ENCODE measurements at regions not wholly inside any gene's neighbourhood (a gene's known extent, or its start where the extent isn't known, plus 50 kb on each side); places are given as distances from the start of the nearest gene placed in this dataset.

DNA sequence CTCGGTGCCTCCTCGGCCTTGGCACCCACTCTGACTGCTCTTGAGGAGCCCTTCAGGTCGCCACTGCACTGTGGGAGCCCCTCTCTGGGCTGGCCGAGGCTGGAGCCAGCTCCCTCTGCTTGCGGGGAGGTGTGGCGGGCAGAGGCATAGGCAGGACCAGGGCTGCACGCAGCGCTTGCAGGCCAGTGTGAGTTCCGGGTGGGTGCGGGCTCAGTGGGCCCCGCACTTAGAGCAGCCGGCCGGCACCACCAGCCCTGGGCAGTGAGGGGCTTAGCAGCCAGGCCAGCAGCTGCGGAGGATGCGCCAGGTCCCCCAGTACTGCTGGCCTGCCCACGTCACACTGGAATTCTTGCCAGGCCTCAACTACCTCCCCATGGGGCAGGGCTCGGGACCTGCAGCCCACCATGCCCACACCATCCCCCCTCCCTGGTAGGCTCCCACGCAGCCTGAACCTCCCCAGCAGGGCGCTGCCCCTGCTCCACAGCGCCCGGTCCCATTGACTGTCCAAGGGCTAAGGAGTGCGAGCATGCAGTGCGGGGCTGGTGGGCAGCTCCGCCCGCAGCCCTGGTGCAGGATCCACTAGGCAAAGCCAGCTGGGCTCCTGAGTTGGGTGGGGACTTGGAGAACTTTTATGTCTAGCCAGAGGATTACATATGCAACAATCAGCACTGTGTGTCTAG lies 602.9 kb upstream of the ST8SIA4 start:
- TF ChIP-seq, protein P1, sequence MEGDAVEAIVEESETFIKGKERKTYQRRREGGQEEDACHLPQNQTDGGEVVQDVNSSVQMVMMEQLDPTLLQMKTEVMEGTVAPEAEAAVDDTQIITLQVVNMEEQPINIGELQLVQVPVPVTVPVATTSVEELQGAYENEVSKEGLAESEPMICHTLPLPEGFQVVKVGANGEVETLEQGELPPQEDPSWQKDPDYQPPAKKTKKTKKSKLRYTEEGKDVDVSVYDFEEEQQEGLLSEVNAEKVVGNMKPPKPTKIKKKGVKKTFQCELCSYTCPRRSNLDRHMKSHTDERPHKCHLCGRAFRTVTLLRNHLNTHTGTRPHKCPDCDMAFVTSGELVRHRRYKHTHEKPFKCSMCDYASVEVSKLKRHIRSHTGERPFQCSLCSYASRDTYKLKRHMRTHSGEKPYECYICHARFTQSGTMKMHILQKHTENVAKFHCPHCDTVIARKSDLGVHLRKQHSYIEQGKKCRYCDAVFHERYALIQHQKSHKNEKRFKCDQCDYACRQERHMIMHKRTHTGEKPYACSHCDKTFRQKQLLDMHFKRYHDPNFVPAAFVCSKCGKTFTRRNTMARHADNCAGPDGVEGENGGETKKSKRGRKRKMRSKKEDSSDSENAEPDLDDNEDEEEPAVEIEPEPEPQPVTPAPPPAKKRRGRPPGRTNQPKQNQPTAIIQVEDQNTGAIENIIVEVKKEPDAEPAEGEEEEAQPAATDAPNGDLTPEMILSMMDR (IDR thresholded peaks at IDR 0.05; ENCODE audit: low read depth, low read length), result no peak
- in situ Hi-C loops (cut with HindIII; ENCODE audit: low sequenced_read_pairs), result no loop called here
- no peak for DNase-seq (ENCODE audit: low read depth, low spot score)
- no peak overlapping the region for H3K4me3 ChIP-seq (ENCODE audit: low read depth, low read length)

DNA sequence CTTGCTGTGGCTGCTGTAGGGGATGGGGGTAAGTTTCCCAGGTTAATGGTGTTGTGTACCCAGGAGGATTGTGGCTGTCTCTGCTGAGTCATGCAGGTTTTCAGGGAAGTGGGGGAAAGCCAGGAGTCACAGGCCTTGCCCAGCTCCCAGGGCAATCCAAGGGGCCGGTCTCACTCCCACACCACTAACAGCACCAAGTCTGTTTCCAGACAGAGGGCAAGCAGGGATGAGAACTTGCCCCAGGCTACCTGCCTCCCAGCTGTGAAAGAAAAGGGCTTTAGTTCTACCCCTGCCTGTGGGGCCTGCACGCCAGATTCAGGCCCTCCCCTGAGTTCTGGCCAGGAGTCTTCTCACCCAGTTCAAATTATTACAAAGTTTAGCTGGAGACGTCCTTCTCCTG lies 579.8 kb upstream of the ST8SIA4 start:
- DNase-seq (ENCODE audit: low read depth, low spot score), result no peak
- TF ChIP-seq, protein P1 (IDR thresholded peaks at IDR 0.05; ENCODE audit: low read depth, low read length), result no peak
- in situ Hi-C loops (cut with HindIII; ENCODE audit: low sequenced_read_pairs), result no loop called here
- no peak overlapping the region for H3K4me3 ChIP-seq (ENCODE audit: low read depth, low read length)

- DNase-seq (ENCODE audit: low read depth, low spot score), result peak; percentile 28
- TF ChIP-seq, protein P1 (IDR thresholded peaks at IDR 0.05; ENCODE audit: low read depth, low read length), result no peak
- no peak overlapping the region for H3K4me3 ChIP-seq (ENCODE audit: low read depth, low read length)
- in situ Hi-C loops (cut with HindIII; ENCODE audit: low sequenced_read_pairs), result no loop called here
These were observed 570.4 kb upstream of the ST8SIA4 start for GRCh38 chr5:101473483-101473882.

DNA sequence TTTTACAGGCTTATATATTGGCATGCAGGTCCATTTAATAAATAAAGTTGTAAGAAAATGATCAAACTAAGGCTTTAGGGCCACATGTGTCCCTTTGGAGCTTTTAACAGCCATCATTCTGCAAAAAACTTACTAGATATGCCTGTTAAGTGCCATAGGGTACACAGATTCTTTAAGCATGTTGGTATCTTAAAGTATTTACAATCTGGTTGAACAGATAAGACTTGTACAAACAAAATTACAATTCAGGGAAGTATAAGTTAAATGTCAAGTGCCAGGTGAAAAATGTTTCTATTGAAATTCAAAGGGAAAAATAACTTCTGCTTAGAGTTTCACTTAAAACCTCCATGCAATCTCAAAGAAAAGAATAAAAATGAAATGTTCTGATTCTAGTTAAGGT lies 558.4 kb upstream of the ST8SIA4 start:
- no peak overlapping the region for H3K4me3 ChIP-seq (ENCODE audit: low read depth, low read length)
- no peak for DNase-seq (ENCODE audit: low read depth, low spot score)
- in situ Hi-C loops (cut with HindIII; ENCODE audit: low sequenced_read_pairs), result no loop called here
- TF ChIP-seq, protein P1 (IDR thresholded peaks at IDR 0.05; ENCODE audit: low read depth, low read length), result no peak

DNA sequence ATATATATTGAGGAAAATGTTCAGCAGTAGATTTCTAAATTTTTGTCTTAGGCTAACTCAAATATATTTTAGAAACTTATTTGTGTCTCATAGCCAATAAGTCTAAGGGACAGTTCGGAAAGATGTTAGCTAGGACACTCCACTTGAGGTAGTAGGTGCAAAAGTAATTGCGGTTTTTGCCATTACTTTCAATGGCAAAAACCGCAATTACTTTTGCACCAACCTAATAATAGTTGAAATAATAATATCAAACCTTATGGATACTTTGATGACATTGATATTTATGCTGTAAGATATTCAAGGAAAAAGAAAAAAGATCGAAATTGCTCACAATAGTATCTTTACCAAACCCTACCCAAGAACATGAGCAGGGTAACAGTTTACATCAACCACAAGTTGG lies 555.5 kb upstream of the ST8SIA4 start:
- H3K4me3 ChIP-seq (ENCODE audit: low read depth, low read length), result no peak overlapping the region
- TF ChIP-seq, protein P1 (IDR thresholded peaks at IDR 0.05; ENCODE audit: low read depth, low read length), result no peak
- DNase-seq (ENCODE audit: low read depth, low spot score), result no peak
- in situ Hi-C loops (cut with HindIII; ENCODE audit: low sequenced_read_pairs), result no loop called here

DNA sequence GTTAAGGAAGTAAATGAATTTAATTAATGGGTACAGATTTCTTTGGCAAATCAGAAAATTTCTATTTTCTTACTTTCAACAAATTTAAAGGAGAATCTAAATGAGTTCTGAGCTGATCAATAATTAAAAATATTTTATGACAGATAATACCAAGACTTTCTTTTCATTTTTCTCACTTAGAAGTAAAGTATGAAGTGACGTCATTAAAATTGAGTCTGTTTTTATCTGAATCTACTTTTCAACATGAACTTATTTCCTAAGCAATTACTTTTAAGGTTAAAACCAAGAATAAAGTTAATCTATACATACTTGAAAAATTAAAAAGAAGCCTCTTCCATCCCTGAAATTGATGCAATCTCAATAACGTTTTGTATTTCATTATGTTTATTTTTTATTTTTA lies 552.8 kb upstream of the ST8SIA4 start:
- TF ChIP-seq, protein P1 (IDR thresholded peaks at IDR 0.05; ENCODE audit: low read depth, low read length), result no peak
- no peak overlapping the region for H3K4me3 ChIP-seq (ENCODE audit: low read depth, low read length)
- in situ Hi-C loops (cut with HindIII; ENCODE audit: low sequenced_read_pairs), result no loop called here
- DNase-seq (ENCODE audit: low read depth, low spot score), result no peak

Measured in astrocyte of the spinal cord (primary cell).